ENCODE measurements at regions not wholly inside any gene's neighbourhood (a gene's known extent, or its start where the extent isn't known, plus 50 kb on each side); places are given as distances from the start of the nearest gene placed in this dataset.
"Not testable (repeated sequence)": the region's sequence is repeated elsewhere in the genome, so short reads cannot be mapped to it uniquely, and the experiment has no call there.

- no peak for DNase-seq
Observed at GRCh38 chr22:22783575-22783974, 104.0 kb upstream of the IGLL5 start.

- no peak for DNase-seq
Observed at GRCh38 chr22:22784249-22785039, 103.2 kb upstream of the IGLL5 start.

GRCh38 chr22:22785316-22786065 is 102.1 kb upstream of the IGLL5 start:
- no peak for DNase-seq

- DNase-seq, result no peak
Observed at GRCh38 chr22:22786301-22787115, 101.1 kb upstream of the IGLL5 start.

GRCh38 chr22:22787151-22787550 is 100.5 kb upstream of the IGLL5 start:
- no peak for DNase-seq

GRCh38 chr22:22787786-22788459 is 99.7 kb upstream of the IGLL5 start:
- no peak for DNase-seq

- DNase-seq, result no peak
Observed at GRCh38 chr22:22788460-22789037, 99.1 kb upstream of the IGLL5 start.

- DNase-seq, result no peak
Observed at GRCh38 chr22:22789233-22789921, 98.2 kb upstream of the IGLL5 start.

- no peak for DNase-seq
Observed at GRCh38 chr22:22789922-22790845, 97.4 kb upstream of the IGLL5 start.

GRCh38 chr22:22791438-22792181 is 96.0 kb upstream of the IGLL5 start:
- no peak for DNase-seq

- not testable (repeated sequence) for DNase-seq
Observed at GRCh38 chr22:22792205-22792786, 95.3 kb upstream of the IGLL5 start.

- DNase-seq, result not testable (repeated sequence)
Observed at GRCh38 chr22:22795639-22796038, 92.0 kb upstream of the IGLL5 start.

GRCh38 chr22:22796724-22797123 is 90.9 kb upstream of the IGLL5 start:
- DNase-seq, result no peak

GRCh38 chr22:22798232-22798616 is 89.4 kb upstream of the IGLL5 start:
- DNase-seq, result no peak

GRCh38 chr22:22798716-22799115 is 88.9 kb upstream of the IGLL5 start:
- DNase-seq, result no peak

GRCh38 chr22:22799561-22799960 is 88.1 kb upstream of the IGLL5 start:
- DNase-seq, result no peak

- peak; percentile 66 for DNase-seq
Observed at GRCh38 chr22:22800716-22801115, 86.9 kb upstream of the IGLL5 start.

GRCh38 chr22:22802339-22802970 is 85.2 kb upstream of the IGLL5 start:
- no peak for DNase-seq

All from skin of body (tissue), 1 donor.